ENCODE measurements at regions not wholly inside any gene's neighbourhood (a gene's known extent, or its start where the extent isn't known, plus 50 kb on each side); places are given as distances from the start of the nearest gene placed in this dataset.

- H3K27ac ChIP-seq, result no peak overlapping the region
- H3K9me3 ChIP-seq, result no peaks in the 10 kb centered on the region
- no peaks in the 10 kb centered on the region for H3K27me3 ChIP-seq
- no peak for ATAC-seq
- TF ChIP-seq POLR2A (IDR thresholded peaks at IDR 0.05) (no peak), EP300 (IDR thresholded peaks at IDR 0.05) (no peak), CTCF (IDR thresholded peaks at IDR 0.05) (no peak)
- WGBS, 2 donors (ENCODE audit: low coverage in 1 of 2), result no CpG with 5 or more reads among the region's 1 CpG
- H3K4me3 ChIP-seq, result no peak overlapping the region
- no peaks in the 10 kb centered on the region for H3K4me1 ChIP-seq
- H3K36me3 ChIP-seq, result no peaks in the 10 kb centered on the region
Measured at GRCh38 chr13:63567031-63567430, 2151.4 kb upstream of the PCDH20 start.

GRCh38 chr13:63554157-63554556, 2138.5 kb upstream of the PCDH20 start:
- H3K36me3 ChIP-seq, result no peaks in the 10 kb centered on the region
- 35 to 60% methylated on average over 1 of the region's 1 CpG for WGBS, 2 donors (ENCODE audit: low coverage in 1 of 2)
- no peak for TF ChIP-seq POLR2AphosphoS5 (IDR thresholded peaks at IDR 0.05)
- TF ChIP-seq EP300 (IDR thresholded peaks at IDR 0.05), result no peak
- TF ChIP-seq CTCF (IDR thresholded peaks at IDR 0.05), result no peak
- TF ChIP-seq POLR2A (IDR thresholded peaks at IDR 0.05), result no peak
- H3K9me3 ChIP-seq, result no peaks in the 10 kb centered on the region
- no peaks in the 10 kb centered on the region for H3K4me1 ChIP-seq
- H3K4me3 ChIP-seq, result no peak overlapping the region
- no peak for ATAC-seq
- no peaks in the 10 kb centered on the region for H3K27me3 ChIP-seq
- H3K27ac ChIP-seq, result no peak overlapping the region

- Histone ChIP-seq H3K9me3 (no peaks in the 10 kb centered on the region), H3K4me1 (no peaks in the 10 kb centered on the region), H3K27me3 (no peaks in the 10 kb centered on the region), H3K27ac (no peak overlapping the region), H3K36me3 (no peaks in the 10 kb centered on the region), H3K4me3 (no peak overlapping the region)
- no peak for ATAC-seq
- 88 to 96% methylated on average over 1 to 3 of the region's 3 CpGs for WGBS, 2 donors (ENCODE audit: low coverage in 1 of 2)
- no peak for TF ChIP-seq POLR2A (IDR thresholded peaks at IDR 0.05)
- TF ChIP-seq CTCF (IDR thresholded peaks at IDR 0.05), result no peak
- no peak for TF ChIP-seq EP300 (IDR thresholded peaks at IDR 0.05)
- no peak for TF ChIP-seq POLR2AphosphoS5 (IDR thresholded peaks at IDR 0.05)
Measured at GRCh38 chr13:63551731-63552130, 2136.1 kb upstream of the PCDH20 start.

- no peak for TF ChIP-seq CTCF (IDR thresholded peaks at IDR 0.05)
- no peaks in the 10 kb centered on the region for H3K9me3 ChIP-seq
- no peak for ATAC-seq
- no peaks in the 10 kb centered on the region for H3K4me1 ChIP-seq
- WGBS, 2 donors (ENCODE audit: low coverage in 1 of 2), result 46 to 54% methylated on average over 2 of the region's 2 CpGs
- H3K27me3 ChIP-seq, result no peaks in the 10 kb centered on the region
- H3K4me3 ChIP-seq, result no peak overlapping the region
- H3K27ac ChIP-seq, result no peak overlapping the region
- no peaks in the 10 kb centered on the region for H3K36me3 ChIP-seq
Measured at GRCh38 chr13:63546524-63546923, 2130.9 kb upstream of the PCDH20 start.

GRCh38 chr13:63542770-63543169, 2127.1 kb upstream of the PCDH20 start:
- Histone ChIP-seq H3K4me3 (no peak overlapping the region), H3K9me3 (no peaks in the 10 kb centered on the region), H3K36me3 (no peaks in the 10 kb centered on the region), H3K27ac (no peak overlapping the region), H3K4me1 (no peaks in the 10 kb centered on the region), H3K27me3 (no peaks in the 10 kb centered on the region)
- 60 to 70% methylated on average over 1 of the region's 1 CpG for WGBS, 2 donors (ENCODE audit: low coverage in 1 of 2)
- TF ChIP-seq POLR2AphosphoS5 (IDR thresholded peaks at IDR 0.05) (no peak), CTCF (IDR thresholded peaks at IDR 0.05) (no peak), POLR2A (IDR thresholded peaks at IDR 0.05) (no peak), EP300 (IDR thresholded peaks at IDR 0.05) (no peak)
- ATAC-seq, result no peak

All from gastroesophageal sphincter (tissue), 4 donors.